HG03066 (cell line): ENCODE measurements at regions not wholly inside any gene's neighbourhood (a gene's known extent, or its start where the extent isn't known, plus 50 kb on each side); places are given as distances from the start of the nearest gene placed in this dataset.
A peak's percentile ranks its signal among the peaks of the same experiment; 100 is the strongest.
"Not testable (repeated sequence)": the region's sequence is repeated elsewhere in the genome, so short reads cannot be mapped to it uniquely, and the experiment has no call there.

Experiments used
- ATAC-seq: cut with Tn5 transposase; IDR thresholded peaks from one replicate; pipeline ENCODE4 v1.9.1; 2021; ENCODE audit warnings: low read depth; ENCODE audit not compliant: unreplicated experiment

DNA sequence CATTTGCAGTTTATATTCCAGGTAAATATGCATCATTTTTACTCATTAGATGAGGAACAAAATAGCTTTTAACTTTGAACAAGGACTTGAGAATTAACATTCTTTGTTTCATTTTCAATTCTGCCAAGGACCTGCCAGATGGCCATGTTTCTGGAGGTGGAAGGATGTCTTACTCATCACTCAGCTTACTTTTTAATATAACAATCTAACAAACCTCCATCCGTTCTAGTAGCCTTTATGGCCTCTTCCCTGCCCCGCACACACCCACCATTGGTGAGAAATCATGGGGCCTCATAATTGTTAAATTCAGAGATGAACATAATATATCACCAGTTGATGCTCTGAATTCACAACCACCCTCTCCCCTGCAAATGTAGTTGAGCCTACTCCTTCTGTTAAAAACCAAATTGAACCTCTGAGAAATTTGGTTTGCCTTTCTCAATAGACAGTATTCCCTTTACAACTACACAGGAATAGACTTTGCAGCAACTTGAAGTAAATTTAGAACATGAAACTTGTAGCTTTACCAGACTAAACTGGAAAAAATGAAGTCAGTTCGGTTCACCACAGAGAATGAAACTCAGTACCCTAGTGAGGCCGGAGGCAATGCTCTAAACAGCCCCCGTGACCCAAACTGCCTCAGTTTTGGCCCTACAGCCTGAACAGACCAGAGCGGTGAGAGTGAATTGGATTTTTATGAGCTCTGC is 50.1 kb upstream of the ACSL4 start:
- peak; percentile 77 for ATAC-seq

DNA sequence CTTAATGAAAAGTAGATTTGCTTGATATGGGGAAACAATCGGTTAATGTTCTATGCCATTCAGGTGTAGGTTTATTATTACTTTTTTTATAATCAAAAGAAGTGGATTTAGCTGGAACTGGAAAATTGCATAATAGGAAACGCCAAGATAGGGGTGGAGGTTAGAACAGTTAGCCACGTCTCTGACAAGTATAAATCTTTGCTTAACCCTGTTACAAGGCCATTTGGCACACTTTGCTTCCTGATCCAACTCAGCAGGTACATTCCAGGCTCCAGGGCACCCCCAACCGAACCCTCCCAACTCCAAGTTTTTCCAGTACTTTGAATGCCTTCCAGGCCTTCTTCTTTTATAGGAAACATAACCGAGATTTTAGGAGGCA is 50.6 kb upstream of the ACSL4 start:
- ATAC-seq, result no peak

DNA sequence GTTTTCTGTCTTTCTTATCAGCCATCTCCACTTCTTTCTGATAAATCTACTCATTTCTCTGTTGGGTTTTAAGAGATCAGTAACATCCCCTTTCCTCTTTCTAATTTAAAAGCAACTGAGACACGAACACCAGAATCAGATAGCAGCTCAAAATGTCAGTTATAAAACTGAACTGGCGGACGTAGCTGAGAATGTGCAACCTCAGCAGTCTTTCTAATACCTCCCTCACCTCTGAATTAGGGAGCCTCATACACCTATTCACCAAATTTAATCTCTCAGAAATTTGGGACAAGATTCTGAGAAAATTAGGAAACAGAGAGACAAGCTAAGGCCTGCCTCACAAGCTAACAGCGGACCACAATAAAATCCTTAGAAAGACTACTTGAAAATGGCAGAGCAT is 52.0 kb upstream of the ACSL4 start:
- no peak for ATAC-seq

- not testable (repeated sequence) for ATAC-seq
Observed at GRCh38 chrX:109790511-109790910, 57.5 kb upstream of the ACSL4 start.

GRCh38 chrX:109793191-109793590 is 60.1 kb upstream of the ACSL4 start:
- no peak for ATAC-seq

- ATAC-seq, result no peak
Observed at GRCh38 chrX:109795682-109796081, 62.6 kb upstream of the ACSL4 start.

GRCh38 chrX:109797311-109797975 is 64.4 kb upstream of the ACSL4 start:
- ATAC-seq, result no peak

GRCh38 chrX:109812236-109812635 is 79.2 kb upstream of the ACSL4 start:
- ATAC-seq, result no peak

- ATAC-seq, result no peak
Observed at GRCh38 chrX:109813236-109813635, 80.2 kb upstream of the ACSL4 start.

DNA sequence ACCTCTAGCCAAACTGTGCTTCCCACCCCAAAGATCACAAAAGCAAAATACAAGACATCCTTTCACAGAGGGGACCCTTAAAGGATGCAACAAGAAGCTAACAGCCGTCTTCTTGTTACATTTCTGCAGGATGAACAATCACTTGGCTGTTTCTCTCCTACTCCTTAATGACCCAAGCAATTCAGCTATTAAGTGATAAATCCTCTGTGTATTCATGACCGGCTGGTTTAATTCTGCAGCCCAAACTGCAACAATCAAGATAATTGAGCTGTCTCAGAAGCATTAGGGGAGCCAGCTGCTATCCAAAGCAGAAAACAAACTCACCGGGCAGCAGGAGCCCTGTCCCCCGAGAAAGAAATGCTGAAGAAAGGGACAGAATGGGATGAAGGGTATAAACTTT is 85.9 kb upstream of the ACSL4 start:
- ATAC-seq, result no peak

- no peak for ATAC-seq
Observed at GRCh38 chrX:109822861-109823260, 89.8 kb upstream of the ACSL4 start.

DNA sequence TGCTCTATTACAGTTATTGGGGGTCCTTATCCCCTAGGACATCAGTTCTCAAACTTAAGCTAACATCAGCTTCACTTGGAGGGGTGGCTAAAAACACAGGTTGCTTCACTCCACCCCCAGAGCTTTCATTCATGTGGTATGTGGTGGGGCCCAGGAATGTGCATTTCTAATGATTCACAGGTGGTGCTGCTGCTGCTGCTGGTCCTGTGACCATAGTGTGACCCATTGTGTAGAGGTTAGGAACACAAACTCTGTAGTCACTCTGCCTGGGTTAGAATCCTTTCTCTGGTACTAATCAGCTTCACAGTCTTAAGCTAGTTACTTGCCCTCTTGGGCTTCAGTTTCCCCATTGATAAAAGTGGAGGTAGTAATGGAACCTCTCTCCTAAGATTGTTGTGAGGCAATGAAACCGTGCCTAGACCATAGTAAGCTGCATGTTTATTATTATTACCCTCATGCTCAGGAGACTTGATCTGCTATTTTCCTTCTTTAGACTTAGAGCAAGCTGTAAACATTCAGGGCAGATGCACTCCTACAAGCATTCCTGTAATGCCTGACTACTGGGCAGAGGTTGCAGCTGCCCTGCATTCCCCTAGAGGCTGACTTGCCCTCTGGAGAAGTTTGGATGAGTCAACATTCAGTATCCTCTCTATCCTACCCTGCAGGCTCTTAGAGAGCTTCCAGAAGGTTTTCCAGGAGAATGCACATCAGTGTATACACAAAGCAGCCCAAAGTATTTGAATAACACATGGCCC is 94.1 kb upstream of the ACSL4 start:
- no peak for ATAC-seq

GRCh38 chrX:109827772-109828171 is 94.7 kb upstream of the ACSL4 start:
- no peak for ATAC-seq

GRCh38 chrX:109830157-109830703 is 97.2 kb upstream of the ACSL4 start:
- peak; percentile 12 for ATAC-seq

DNA sequence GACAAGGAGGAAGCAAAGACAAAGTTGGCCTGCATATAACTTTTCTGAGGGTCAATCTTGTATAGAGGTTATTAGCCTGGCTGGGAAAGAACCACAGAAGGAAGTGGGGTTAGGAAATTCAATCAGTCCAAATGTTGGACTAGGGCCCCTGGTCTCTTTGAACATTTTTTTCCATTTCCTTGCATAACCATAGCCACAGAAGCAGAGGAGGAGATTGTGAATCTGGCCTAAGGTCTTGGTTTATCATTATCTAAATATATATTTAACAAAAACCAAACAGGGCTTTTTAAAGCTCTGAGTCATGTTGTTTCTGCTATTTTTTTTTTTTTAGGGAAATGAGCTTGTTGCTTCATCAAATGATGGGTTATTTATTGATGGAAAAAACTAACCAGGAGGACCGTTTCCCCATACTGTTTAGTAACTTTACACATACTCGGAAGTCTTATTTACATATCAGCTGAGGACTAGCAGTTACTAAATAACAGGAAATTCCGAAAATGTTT is 97.7 kb upstream of the ACSL4 start:
- peak; percentile 75 for ATAC-seq

DNA sequence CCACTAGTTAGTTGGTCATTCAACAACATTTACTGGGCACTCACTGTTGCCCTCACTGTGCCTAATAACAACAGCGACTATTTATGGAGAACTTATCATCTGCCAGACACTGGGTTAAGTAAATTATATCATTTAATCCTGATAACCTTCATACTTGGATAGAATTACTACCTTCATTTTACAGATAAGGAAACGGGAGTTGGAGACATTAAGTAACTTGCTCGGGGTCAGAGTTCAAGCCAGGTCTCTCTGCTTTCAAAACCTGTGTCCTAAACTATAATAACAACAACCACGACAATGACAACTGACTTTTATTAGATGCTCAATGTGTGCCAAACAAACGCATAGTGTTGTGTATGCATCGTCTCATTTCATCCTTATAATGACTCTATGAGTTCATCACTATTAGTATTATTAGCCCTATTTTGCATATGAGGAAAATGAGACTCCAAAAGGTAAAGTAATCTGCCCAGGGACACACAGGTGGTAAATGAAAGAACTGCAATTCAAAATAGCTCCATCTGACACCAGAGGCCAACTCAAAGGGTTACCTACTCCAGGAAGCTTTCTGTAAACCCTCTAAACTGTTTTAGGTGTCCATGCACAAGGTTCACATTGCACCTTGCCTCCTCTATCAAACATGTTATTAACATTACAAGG is 98.4 kb upstream of the ACSL4 start:
- peak; percentile 43 for ATAC-seq

DNA sequence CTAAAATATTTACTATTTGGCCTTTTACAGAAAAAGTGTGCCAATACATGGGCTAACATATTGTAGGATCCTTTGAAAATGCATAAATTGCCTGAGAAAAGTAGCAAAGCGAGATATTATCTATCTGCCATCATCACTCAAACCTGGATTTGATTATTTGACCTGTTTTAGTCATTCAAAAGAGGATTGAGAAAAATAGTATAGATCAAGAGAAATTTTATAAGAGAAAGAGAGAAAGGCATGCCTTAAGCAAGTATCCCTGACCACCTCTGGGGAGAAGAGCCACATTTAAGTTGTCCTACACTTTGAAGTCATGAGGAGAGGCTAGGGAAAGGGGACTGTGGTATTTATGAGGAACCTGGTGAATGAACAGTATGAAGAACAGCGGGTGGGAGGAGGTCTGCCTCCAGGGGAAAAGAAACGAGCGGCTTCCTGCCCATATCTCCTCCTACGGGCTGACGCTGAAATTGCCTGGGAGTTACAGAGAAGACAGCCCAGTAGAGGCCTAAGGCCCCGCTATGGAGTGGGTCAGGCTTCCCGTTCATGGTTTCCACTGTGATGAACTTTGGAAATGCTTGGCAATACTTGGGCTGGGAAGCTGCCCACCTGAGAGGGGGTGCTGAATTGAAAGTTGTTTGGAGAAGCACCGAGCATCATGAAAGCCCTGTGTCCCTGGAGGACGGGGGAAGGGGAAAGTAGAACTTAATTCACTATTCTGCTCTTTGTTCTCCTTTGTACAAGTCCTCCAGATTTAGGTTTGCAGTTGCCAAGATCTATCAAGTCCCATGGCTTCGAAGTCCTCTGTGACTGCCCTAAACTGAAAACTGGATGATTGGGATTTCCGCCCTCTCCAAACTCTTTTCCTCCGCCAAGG is 106.9 kb upstream of the ACSL4 start:
- ATAC-seq, result no peak

DNA sequence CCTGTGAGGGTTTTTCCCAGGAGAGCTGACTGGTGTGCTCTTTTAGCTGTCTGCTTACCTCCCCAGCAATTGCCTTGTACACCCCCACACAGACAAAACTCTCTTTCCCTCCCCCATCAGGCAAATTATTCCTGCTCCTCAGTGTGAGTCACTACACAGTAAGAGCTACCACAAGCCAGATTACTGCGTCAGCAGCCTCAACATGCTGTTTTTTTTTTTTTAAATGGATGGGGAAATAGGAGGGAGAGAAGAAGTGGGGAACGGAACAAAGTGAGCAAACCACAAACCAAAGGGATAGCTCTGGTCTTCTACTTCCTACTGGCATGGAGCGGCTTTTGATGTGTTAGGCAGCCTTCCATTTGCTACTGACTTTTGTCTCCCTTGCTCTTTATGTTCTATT is 107.5 kb upstream of the ACSL4 start:
- ATAC-seq, result no peak

GRCh38 chrX:109841257-109841656 is 108.2 kb upstream of the ACSL4 start:
- ATAC-seq, result no peak
